HCT116 (cell line): ENCODE measurements at regions not wholly inside any gene's neighbourhood (a gene's known extent, or its start where the extent isn't known, plus 50 kb on each side); places are given as distances from the start of the nearest gene placed in this dataset.

Experiments used
- CBX3 ChIP-seq: IDR thresholded peaks from 2 replicates; pipeline ENCODE4 v1.6.1; 2012; ENCODE audit warnings: low read depth
- CEBPB ChIP-seq: IDR thresholded peaks from 2 replicates; pipeline ENCODE4 v1.6.1; 2012; ENCODE audit warnings: low read depth
- EGR1 ChIP-seq: IDR thresholded peaks from 2 replicates; pipeline ENCODE4 v1.6.1; 2012; ENCODE audit warnings: low read depth
- ELF1 ChIP-seq: IDR thresholded peaks from 2 replicates; pipeline ENCODE4 v1.6.1; 2012; ENCODE audit warnings: low read depth, borderline replicate concordance
- EZH2 ChIP-seq: fragments of 200-600 bp; sonication (generic); IDR thresholded peaks from 2 replicates; pipeline ENCODE4 v1.6.1; 2017; ENCODE audit warnings: antibody characterized with exemption, mixed run types
- EZH2phosphoT487 ChIP-seq: fragments of 200-600 bp; IDR thresholded peaks from 2 replicates; pipeline ENCODE4 v1.6.1; 2018; ENCODE audit warnings: antibody characterized with exemption, borderline replicate concordance
- FOSL1 ChIP-seq: IDR thresholded peaks from 2 replicates; pipeline ENCODE4 v1.6.1; 2012; ENCODE audit warnings: low read depth
- POLR2AphosphoS5 ChIP-seq: IDR thresholded peaks from 2 replicates; pipeline ENCODE4 v1.6.1; 2011; ENCODE audit warnings: mild to moderate bottlenecking, low read depth, low read length, moderate library complexity
- RAD21 ChIP-seq: IDR thresholded peaks from 2 replicates; pipeline ENCODE4 v1.6.1; 2012; ENCODE audit warnings: low read depth, mild to moderate bottlenecking
- SIN3A ChIP-seq: IDR thresholded peaks from 2 replicates; pipeline ENCODE4 v1.6.1; 2012; ENCODE audit warnings: low read depth
- SRF ChIP-seq: IDR thresholded peaks from 2 replicates; pipeline ENCODE4 v1.6.1; 2012; ENCODE audit warnings: low read depth
- ZFX ChIP-seq: fragments of 450-650 bp; IDR thresholded peaks from 2 replicates; pipeline ENCODE4 v1.6.1; 2017
- ZNF274 ChIP-seq: fragments of 200-500 bp; sonication (Bioruptor generic); IDR thresholded peaks from 2 replicates; pipeline ENCODE4 v1.6.1; 2014; ENCODE audit warnings: mild to moderate bottlenecking, low read depth, low read length, inconsistent platforms
- TF ChIP-seq, protein P1 (sequence below): IDR thresholded peaks from 2 replicates; pipeline ENCODE4 v1.6.1; 2012; ENCODE audit warnings: low read depth
- TF ChIP-seq, protein P2 (sequence below): IDR thresholded peaks from 2 replicates; pipeline ENCODE4 v1.6.1; 2012
- TF ChIP-seq, protein P3 (sequence below): IDR thresholded peaks from 2 replicates; pipeline ENCODE4 v1.6.1; 2012

DNA sequence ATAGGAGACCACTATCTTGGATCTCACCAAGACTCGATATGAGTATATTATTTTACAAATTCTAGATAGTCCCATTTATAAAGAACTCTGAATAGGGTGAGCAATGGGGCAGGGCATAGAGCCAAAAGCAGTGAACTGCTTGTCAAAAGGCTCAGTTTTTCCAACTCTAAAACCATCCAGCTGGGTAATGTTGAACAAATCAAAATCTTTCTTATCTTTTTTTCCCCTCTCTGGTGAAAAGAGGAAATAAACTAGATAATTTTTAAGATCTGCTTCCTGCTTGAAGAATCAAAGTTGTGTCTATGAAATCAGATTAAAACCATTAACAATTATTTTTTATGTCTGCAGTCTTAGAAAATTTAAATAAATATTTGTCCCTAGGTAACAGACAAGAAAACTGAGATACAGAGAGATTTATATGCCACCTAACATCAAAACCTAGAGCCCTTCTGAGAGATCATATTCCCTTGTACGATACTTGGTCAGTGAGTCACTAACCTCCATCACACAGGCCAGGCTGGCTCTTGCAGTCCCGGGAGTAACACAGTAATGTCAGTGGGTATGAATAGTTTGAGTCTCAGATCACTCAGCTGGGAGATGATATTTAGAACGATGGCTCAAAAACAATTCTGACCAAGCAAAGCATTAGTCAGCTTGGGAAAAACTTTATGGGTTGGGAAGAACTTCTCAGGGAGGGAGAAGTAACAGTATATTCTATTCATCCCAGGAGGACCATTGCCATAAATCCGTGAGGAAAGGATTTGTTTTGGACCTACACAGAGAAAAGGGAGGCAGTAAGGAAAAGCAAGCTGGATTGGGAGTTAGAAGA, 178.8 kb downstream of the REEP3 start (continued):
- TF ChIP-seq, protein P1, sequence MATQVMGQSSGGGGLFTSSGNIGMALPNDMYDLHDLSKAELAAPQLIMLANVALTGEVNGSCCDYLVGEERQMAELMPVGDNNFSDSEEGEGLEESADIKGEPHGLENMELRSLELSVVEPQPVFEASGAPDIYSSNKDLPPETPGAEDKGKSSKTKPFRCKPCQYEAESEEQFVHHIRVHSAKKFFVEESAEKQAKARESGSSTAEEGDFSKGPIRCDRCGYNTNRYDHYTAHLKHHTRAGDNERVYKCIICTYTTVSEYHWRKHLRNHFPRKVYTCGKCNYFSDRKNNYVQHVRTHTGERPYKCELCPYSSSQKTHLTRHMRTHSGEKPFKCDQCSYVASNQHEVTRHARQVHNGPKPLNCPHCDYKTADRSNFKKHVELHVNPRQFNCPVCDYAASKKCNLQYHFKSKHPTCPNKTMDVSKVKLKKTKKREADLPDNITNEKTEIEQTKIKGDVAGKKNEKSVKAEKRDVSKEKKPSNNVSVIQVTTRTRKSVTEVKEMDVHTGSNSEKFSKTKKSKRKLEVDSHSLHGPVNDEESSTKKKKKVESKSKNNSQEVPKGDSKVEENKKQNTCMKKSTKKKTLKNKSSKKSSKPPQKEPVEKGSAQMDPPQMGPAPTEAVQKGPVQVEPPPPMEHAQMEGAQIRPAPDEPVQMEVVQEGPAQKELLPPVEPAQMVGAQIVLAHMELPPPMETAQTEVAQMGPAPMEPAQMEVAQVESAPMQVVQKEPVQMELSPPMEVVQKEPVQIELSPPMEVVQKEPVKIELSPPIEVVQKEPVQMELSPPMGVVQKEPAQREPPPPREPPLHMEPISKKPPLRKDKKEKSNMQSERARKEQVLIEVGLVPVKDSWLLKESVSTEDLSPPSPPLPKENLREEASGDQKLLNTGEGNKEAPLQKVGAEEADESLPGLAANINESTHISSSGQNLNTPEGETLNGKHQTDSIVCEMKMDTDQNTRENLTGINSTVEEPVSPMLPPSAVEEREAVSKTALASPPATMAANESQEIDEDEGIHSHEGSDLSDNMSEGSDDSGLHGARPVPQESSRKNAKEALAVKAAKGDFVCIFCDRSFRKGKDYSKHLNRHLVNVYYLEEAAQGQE = no peak
- TF ChIP-seq EZH2phosphoT487 (no peak), SRF (no peak; the same call in 1 of the 2 replicates), CBX3 (peak; percentile 83), ZNF274 (no peak), RAD21 (peak; percentile 15; the same call in 1 of the 2 replicates), ZFX (no peak), ELF1 (no peak), CEBPB (peak; percentile 65), EGR1 (no peak), FOSL1 (peak; percentile 73), SIN3A (peak; percentile 55; the same call in 1 of the 2 replicates), POLR2AphosphoS5 (peak; percentile 50), EZH2 (no peak)
- TF ChIP-seq, protein P2, sequence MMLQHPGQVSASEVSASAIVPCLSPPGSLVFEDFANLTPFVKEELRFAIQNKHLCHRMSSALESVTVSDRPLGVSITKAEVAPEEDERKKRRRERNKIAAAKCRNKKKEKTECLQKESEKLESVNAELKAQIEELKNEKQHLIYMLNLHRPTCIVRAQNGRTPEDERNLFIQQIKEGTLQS = no peak
- TF ChIP-seq, protein P3, sequence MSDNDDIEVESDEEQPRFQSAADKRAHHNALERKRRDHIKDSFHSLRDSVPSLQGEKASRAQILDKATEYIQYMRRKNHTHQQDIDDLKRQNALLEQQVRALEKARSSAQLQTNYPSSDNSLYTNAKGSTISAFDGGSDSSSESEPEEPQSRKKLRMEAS = peak; percentile 61
- TF ChIP-seq, all 23 proteins: peak for 11
